AG10803 (cell line): ENCODE measurements at regions not wholly inside any gene's neighbourhood (a gene's known extent, or its start where the extent isn't known, plus 50 kb on each side); places are given as distances from the start of the nearest gene placed in this dataset.
"Not testable (repeated sequence)": the region's sequence is repeated elsewhere in the genome, so short reads cannot be mapped to it uniquely, and the experiment has no call there.

Experiments
- DNase-seq: peaks from one replicate; pipeline ENCODE4 v3.0.0; 2010; ENCODE audit warnings: low read depth
- H3K4me3 ChIP-seq: 2 replicates; pipeline ENCODE4 v1.5.1; 2011; ENCODE audit warnings: mild to moderate bottlenecking, low read length, control low read depth
- CTCF ChIP-seq: conservative IDR thresholded peaks from 2 replicates; pipeline ENCODE4 v1.5.1; 2011; ENCODE audit warnings: mild to moderate bottlenecking, low read length, control low read depth, inconsistent platforms

GRCh38 chr12:40172879-40173278 lies 51.9 kb upstream of the LRRK2 start:
- TF ChIP-seq CTCF: no peak
- DNase-seq: no peak
- no peak overlapping the region for H3K4me3 ChIP-seq

- no peak for TF ChIP-seq CTCF
- no peak overlapping the region for H3K4me3 ChIP-seq
- DNase-seq: peak; percentile 1
Observed at GRCh38 chr12:40171501-40171900, 53.3 kb upstream of the LRRK2 start.

GRCh38 chr12:40171066-40171465 lies 53.7 kb upstream of the LRRK2 start:
- TF ChIP-seq CTCF: no peak
- no peak overlapping the region for H3K4me3 ChIP-seq
- DNase-seq: no peak

- no peak overlapping the region for H3K4me3 ChIP-seq
- no peak for TF ChIP-seq CTCF
- DNase-seq: no peak
Observed at GRCh38 chr12:40170593-40170992, 54.2 kb upstream of the LRRK2 start.

- no peak for TF ChIP-seq CTCF
- H3K4me3 ChIP-seq: no peak overlapping the region
- no peak for DNase-seq
Observed at GRCh38 chr12:40168868-40169267, 55.9 kb upstream of the LRRK2 start.

- not testable (repeated sequence) for H3K4me3 ChIP-seq, DNase-seq
Observed at GRCh38 chr12:40168419-40168818, 56.4 kb upstream of the LRRK2 start.

GRCh38 chr12:40168001-40168400 lies 56.8 kb upstream of the LRRK2 start:
- no peak for TF ChIP-seq CTCF
- DNase-seq: no peak
- no peak overlapping the region for H3K4me3 ChIP-seq

- TF ChIP-seq CTCF: no peak
- no peak overlapping the region for H3K4me3 ChIP-seq
Observed at GRCh38 chr12:40165179-40165578, 59.3 kb upstream of the SLC2A13 start.

More at GRCh38 chr12:40165179-40165578, 59.3 kb upstream of the SLC2A13 start:
- DNase-seq: no peak
